Nephron (organoid): ENCODE measurements at regions not wholly inside any gene's neighbourhood (a gene's known extent, or its start where the extent isn't known, plus 50 kb on each side); places are given as distances from the start of the nearest gene placed in this dataset.
"Not testable (repeated sequence)": the region's sequence is repeated elsewhere in the genome, so short reads cannot be mapped to it uniquely, and the experiment has no call there.

ENCODE experiments used
- H3K27ac Mint-ChIP-seq, 3 experiments: 2 replicates each; pipeline ENCODE4 v1.8.0; 2020; ENCODE audit warnings: mixed read lengths in 3 of 3, mild to moderate bottlenecking in 2 of 3, moderate library complexity in 1 of 3
- H3K27me3 Mint-ChIP-seq: 2 replicates; pipeline ENCODE4 v1.8.0; 2021; ENCODE audit warnings: low read depth, mild to moderate bottlenecking, moderate library complexity, mixed read lengths
- H3K36me3 Mint-ChIP-seq: 2 replicates; pipeline ENCODE4 v1.8.0; 2020; ENCODE audit warnings: low read depth, mixed read lengths
- H3K4me1 Mint-ChIP-seq: 2 replicates; pipeline ENCODE4 v1.8.0; 2020; ENCODE audit warnings: mixed read lengths
- H3K4me3 Mint-ChIP-seq, 3 experiments: 2 replicates each; pipeline ENCODE4 v1.8.0; 2020; ENCODE audit warnings: mild to moderate bottlenecking in 3 of 3, mixed read lengths in 3 of 3, moderate library complexity in 2 of 3
- H3K9me3 Mint-ChIP-seq: 2 replicates; pipeline ENCODE4 v1.8.0; 2020; ENCODE audit warnings: mixed read lengths
- TF ChIP-seq, protein P1 (sequence below), 3 experiments: fragments of 200-600 bp; sonication (generic); IDR thresholded peaks; one replicate each; pipeline ENCODE4 v1.5.0; 2021; ENCODE audit warnings: antibody characterized with exemption in 3 of 3; ENCODE audit not compliant: unreplicated experiment in 3 of 3

DNA sequence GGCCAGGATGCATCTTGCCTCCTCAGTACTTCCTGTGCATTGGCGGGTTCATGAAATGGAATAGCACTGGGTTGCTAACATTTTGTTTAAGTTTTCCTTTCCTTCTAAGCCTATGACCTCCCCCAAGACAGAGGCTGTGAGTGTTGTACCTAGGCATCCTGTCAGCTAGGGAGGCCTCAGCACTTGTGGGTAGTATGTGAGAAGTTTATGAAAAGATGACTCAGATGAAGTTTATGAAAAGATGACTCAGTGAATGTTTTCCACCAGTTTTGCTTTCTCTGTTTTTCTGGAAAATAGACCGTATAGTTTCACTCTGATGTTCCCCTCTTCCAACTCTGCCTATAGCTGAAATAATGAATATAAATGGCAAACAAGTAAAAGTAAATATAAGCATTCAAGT lies 412.9 kb downstream of the TMEM182 start:
- TF ChIP-seq, protein P1, sequence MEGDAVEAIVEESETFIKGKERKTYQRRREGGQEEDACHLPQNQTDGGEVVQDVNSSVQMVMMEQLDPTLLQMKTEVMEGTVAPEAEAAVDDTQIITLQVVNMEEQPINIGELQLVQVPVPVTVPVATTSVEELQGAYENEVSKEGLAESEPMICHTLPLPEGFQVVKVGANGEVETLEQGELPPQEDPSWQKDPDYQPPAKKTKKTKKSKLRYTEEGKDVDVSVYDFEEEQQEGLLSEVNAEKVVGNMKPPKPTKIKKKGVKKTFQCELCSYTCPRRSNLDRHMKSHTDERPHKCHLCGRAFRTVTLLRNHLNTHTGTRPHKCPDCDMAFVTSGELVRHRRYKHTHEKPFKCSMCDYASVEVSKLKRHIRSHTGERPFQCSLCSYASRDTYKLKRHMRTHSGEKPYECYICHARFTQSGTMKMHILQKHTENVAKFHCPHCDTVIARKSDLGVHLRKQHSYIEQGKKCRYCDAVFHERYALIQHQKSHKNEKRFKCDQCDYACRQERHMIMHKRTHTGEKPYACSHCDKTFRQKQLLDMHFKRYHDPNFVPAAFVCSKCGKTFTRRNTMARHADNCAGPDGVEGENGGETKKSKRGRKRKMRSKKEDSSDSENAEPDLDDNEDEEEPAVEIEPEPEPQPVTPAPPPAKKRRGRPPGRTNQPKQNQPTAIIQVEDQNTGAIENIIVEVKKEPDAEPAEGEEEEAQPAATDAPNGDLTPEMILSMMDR (IDR thresholded peaks at IDR 0.05; ENCODE audit: unreplicated experiment in 3 of 3) = no peak
- Mint-ChIP-seq H3K27ac (no peak overlapping the region), H3K27me3 (peaks cover 4% of the 10 kb centered on the region), H3K4me3 (no peak overlapping the region), H3K9me3 (peaks cover 4% of the 10 kb centered on the region), H3K36me3 (no peaks in the 10 kb centered on the region), H3K4me1 (no peaks in the 10 kb centered on the region)

DNA sequence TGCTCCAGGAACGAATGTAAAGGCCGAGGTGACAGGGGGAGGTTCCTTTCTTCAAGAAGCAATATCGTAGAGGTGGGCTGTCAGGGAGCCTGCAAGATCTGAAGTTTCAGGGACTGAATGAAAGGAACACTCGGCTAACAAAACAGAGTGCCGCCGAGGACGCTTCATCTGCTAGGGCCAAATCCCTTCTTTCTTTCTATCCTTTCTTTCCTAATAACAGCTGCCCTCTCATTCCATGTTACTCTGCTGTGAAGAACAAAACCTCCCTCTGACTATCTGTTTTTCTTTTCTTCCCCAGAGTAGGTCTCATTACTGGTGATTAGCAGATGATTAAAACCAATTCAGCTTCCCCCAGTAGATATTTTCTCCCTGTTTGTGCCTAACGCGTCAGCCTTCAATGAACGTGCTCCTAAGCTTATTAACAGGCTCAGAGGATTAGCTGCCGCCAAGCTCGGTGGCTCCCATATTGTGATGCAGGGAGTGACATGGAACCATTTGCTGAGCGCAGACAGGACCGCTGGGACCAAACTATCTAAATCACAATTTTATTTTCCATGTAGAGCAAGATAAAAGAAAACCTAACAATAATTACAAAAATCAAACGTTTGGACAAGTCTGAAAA lies 414.6 kb downstream of the TMEM182 start:
- Mint-ChIP-seq H3K4me1 (no peaks in the 10 kb centered on the region), H3K27ac (no peak overlapping the region), H3K9me3 (peaks cover 4% of the 10 kb centered on the region), H3K36me3 (no peaks in the 10 kb centered on the region), H3K27me3 (peaks cover 4% of the 10 kb centered on the region), H3K4me3 (no peak overlapping the region)
- TF ChIP-seq, protein P1 (IDR thresholded peaks at IDR 0.05; ENCODE audit: unreplicated experiment in 3 of 3) = no peak

DNA sequence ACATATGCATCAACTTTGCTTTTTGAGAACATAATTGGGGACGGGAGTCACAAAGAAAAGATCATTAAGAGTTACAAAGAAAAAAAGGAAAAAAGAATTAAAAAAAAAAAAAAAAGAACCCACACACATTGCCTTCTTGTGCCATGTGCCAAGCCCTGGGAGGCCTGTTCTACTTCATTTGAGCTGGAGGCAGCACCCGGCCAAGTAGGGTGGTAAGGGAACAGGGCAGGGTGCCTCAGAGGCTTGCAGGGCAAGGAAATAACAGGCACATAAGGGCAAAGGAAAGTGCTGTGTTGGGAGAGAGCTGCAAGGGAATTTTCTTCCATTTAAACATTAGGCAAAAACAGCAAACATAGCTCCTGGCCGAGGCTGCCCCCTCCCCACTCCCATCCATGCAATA lies 418.0 kb downstream of the TMEM182 start:
- H3K9me3 Mint-ChIP-seq = no peaks in the 10 kb centered on the region
- H3K4me1 Mint-ChIP-seq = no peaks in the 10 kb centered on the region
- no peaks in the 10 kb centered on the region for H3K36me3 Mint-ChIP-seq
- no peak overlapping the region for H3K4me3 Mint-ChIP-seq
- TF ChIP-seq, protein P1 (IDR thresholded peaks at IDR 0.05; ENCODE audit: unreplicated experiment in 3 of 3) = no peak
- H3K27me3 Mint-ChIP-seq = no peaks in the 10 kb centered on the region
- H3K27ac Mint-ChIP-seq = no peak overlapping the region

DNA sequence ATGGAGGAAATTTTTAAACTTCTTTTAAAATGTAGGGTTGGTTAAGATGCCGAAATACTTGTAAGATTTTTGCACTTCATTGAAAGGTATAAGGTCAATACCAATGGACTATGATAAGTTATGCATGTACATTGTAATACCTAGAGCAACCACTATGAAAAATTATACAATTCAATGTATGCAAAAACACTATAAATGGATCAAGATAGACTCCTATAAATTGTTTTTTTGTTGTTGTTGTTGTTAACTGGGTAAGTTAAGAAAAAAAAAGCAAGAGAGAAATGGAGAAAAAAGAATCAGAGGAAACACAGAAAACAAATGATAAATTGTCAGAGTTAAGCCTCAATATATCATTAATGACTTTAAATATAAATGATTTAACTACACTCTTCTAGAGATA lies 421.2 kb downstream of the TMEM182 start:
- no peak overlapping the region for H3K27ac Mint-ChIP-seq
- TF ChIP-seq, protein P1 (IDR thresholded peaks at IDR 0.05; ENCODE audit: unreplicated experiment in 3 of 3) = peak in 1 of 3 experiments; percentile 9
- H3K27me3 Mint-ChIP-seq = no peaks in the 10 kb centered on the region
- no peak overlapping the region for H3K4me3 Mint-ChIP-seq
- no peaks in the 10 kb centered on the region for H3K9me3 Mint-ChIP-seq
- no peaks in the 10 kb centered on the region for H3K36me3 Mint-ChIP-seq
- no peaks in the 10 kb centered on the region for H3K4me1 Mint-ChIP-seq

DNA sequence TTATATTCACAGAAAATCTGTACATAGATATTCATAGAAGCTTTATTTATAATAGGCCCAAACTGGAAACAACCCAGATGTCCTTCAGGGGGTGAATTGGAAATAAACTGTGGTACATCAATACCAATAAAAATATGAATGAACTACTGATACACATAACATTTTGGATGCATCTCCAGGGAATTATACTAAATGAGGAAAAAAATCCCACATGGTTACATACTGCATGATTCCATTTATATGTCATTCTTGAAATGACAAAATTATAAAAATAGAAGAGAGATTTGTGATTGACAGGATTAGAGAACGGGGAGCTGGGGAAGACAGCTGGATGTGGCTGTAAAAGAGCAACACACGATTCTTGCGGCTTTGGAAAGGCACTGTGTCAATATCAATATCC lies 435.0 kb downstream of the TMEM182 start:
- Mint-ChIP-seq H3K4me3 (no peak overlapping the region), H3K36me3 (no peaks in the 10 kb centered on the region)
- TF ChIP-seq, protein P1 (IDR thresholded peaks at IDR 0.05; ENCODE audit: unreplicated experiment in 3 of 3) = no peak

DNA sequence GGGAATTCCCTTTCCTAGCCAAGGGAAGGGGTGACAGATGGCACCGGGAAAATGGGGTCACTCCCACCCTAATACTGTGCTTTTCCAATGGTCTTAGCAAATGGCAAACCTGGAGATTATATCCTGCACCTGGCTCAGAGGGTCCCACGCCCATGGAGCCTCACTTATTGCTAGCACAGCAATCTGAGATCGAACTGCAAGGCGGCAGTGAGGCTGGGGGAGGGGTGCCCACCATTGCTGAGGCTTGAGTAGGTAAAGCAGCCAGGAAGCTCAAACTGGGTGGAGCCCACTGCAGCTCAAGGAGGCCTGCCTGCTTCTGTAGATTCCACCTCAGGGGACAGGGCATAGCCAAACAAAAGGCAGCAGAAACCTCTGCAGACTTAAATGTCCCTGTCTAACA lies 438.9 kb downstream of the TMEM182 start:
- H3K27me3 Mint-ChIP-seq, H3K36me3 Mint-ChIP-seq, H3K9me3 Mint-ChIP-seq, H3K27ac Mint-ChIP-seq, H3K4me3 Mint-ChIP-seq, H3K4me1 Mint-ChIP-seq: not testable (repeated sequence)

More for the DNA sequence above, 435.0 kb downstream of the TMEM182 start:
- Mint-ChIP-seq H3K27ac (no peak overlapping the region), H3K4me1 (no peaks in the 10 kb centered on the region), H3K27me3 (no peaks in the 10 kb centered on the region), H3K9me3 (peaks cover 2% of the 10 kb centered on the region)
